ENCODE measurements at regions not wholly inside any gene's neighbourhood (a gene's known extent, or its start where the extent isn't known, plus 50 kb on each side); places are given as distances from the start of the nearest gene placed in this dataset.
"Not testable (repeated sequence)": the region's sequence is repeated elsewhere in the genome, so short reads cannot be mapped to it uniquely, and the experiment has no call there.

DNA sequence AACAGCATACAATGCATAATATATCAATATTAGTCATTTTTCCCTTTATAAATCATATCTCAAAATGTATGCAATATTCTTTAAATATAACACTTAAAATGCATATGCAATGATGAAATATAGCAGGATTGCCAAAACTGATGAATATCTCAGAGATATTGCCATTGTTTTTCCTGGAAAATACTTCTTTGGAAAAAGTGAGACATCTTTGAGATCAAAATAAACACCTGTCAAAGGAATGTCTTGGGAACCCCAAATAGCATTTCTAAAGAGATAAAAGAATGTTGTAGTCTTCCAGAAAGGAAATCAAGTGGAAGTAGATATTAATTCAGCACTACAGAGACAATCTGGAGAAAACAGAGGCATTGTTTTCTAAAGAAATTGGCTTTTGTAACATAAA is 457.8 kb upstream of the UBE2E2 start:
- no peak for DNase-seq (ENCODE audit: low spot score)

DNA sequence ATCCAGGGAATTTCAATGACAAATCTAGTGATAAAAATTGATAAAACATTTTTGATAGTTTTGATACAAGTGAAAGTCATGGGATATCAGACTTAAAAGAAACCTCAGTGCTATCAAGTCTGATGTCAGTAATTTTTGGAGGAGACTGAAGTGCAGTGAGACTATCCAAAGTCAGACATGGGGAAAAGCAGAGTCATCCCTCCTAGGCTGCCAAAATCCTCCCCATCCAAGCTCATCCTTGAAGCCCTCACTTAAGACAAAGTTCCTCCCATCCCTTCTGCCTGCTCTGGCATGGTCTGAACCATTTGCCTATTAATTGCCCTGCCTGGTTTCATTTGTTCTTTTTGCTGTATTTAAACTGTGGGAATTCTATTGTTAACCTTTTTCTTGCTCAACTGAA is 456.9 kb upstream of the UBE2E2 start:
- no peak for DNase-seq (ENCODE audit: low spot score)

- no peak for DNase-seq (ENCODE audit: low spot score)
Measured at GRCh38 chr3:22748453-22749045, 454.6 kb upstream of the UBE2E2 start.

DNA sequence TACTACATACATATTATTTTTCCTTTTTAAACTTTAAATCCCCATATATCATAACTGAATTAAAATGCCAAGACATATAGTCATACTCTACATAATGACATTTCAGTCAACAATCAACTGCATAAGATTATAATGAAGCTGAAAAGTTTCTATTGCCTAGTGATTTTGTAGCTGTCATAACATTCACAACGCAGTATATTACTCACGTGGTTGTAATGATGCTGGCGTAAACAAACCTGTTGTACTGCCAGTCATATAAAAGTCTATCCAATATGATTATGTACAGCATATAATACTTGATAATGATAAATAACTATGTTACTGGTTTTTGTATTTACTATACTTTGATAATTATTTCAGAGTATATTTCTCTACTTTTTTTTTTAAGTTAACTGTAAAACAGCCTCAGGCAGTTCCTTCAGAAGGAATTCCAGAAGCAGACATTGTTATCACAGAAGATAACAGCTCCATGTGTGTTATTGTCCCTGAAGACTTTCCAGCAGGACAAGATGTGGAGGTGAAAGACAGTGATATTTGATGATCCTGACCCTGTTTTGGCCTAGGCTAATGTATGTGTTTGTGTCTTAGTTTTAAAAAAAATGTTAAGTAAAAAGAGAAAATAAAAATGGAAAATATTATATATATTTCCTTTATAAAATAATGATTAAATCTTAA is 443.4 kb upstream of the UBE2E2 start:
- DNase-seq (ENCODE audit: low spot score): no peak

DNA sequence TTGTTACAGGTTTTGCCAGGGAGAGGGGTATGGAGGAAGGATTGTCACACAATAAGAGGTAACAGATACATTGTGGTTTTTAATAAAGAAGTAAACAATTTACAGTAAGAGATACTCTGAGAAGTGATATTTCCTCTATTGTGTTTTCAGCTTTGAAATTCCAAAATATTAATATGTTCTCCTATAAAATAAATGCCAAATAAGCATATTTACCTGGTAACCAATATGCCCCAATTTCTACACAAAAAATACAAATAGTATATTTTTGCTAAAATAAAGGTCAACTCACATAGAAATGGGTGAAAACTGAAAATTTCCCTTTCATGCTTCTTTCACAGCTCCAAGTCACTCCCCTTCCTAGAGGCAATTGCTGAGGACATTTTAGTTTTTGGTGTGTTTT is 437.4 kb upstream of the UBE2E2 start:
- DNase-seq (ENCODE audit: low spot score): no peak

GRCh38 chr3:22777834-22778233 is 425.3 kb upstream of the UBE2E2 start:
- DNase-seq (ENCODE audit: low spot score): no peak

DNA sequence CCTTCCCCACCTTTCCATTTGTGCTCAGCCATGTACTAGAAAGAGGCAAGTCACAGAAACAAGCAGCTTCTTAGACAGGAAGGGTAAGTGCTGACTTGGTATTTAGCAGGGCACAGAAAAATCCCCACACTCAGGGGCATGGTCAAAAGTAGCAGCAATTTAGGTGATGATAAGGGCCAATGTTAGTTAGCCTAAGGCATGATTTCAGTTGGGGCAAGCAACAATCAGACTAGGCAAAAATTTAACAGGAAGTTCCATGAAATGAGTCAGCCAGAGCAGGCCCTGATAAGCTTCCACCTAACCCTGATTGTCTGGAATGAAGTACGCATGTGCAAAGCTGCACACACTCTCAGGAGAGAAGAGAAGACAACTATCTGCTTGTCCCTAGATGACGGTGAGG is 423.4 kb upstream of the UBE2E2 start:
- no peak for DNase-seq (ENCODE audit: low spot score)

- no peak for DNase-seq (ENCODE audit: low spot score)
Measured at GRCh38 chr3:22792533-22792932, 410.6 kb upstream of the UBE2E2 start.

DNA sequence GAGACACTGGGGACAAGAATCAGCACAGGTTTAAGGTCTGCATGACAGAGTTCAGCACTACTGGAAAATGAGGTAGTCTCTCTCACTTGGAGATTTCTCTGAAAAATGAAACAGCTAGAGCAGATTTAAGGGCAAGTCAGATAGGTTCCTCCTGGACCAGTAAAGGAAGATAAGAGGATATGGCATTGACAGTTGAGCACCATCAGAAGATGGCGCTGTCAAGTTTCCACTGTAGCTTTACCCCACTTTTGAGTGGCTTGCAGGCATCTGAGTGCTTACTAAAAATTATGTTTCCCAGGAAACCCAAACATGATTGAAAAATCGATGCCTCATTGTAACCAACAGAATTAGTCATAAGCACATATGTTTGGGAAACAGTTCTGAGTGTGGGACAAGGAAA is 407.2 kb upstream of the UBE2E2 start:
- DNase-seq (ENCODE audit: low spot score): no peak

DNA sequence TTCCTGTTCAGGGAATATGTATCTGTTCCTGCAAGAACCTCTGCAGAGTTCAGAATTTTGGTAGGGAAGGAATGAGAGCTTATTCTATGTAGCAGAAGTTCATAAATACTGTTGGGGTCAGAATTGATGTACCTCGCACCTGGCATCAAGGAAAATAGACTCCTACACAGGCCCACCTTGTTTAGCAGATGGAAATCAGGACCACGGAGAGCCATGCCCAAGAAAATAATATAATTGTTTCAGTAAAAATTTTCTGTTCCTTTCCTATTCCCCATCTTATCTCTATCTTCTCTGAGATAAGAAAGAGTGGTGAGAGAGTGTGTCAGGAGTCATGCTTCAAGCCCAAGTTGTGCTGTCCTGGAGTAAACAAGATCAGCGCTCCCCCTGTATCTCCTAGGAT is 404.7 kb upstream of the UBE2E2 start:
- no peak for DNase-seq (ENCODE audit: low spot score)

DNA sequence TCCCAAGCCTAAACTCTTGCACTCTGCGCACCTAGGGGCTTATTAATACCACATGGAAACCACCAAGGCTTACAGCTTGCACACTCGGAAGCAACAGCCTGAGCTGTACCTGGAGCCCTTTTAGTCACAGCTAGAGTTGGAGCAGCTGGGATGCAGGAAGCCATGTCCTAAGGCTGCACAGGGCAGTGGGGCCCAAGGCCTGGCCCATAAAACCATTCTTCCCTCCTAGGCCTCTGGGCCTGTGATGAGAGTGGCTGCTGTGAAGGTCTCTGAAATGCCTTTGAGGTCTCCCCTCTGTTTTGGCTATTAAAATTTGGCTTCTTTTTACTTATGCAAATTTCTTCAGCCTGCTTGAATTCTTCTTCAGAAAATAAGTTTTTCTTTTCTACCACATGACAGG is 383.9 kb upstream of the UBE2E2 start:
- no peak for DNase-seq (ENCODE audit: low spot score)

- DNase-seq (ENCODE audit: low spot score): no peak
Measured at GRCh38 chr3:22835041-22835440, 368.1 kb upstream of the UBE2E2 start.

- no peak for DNase-seq (ENCODE audit: low spot score)
Measured at GRCh38 chr3:22836131-22836530, 367.0 kb upstream of the UBE2E2 start.

- no peak for DNase-seq (ENCODE audit: low spot score)
Measured at GRCh38 chr3:22843854-22844253, 359.3 kb upstream of the UBE2E2 start.

DNA sequence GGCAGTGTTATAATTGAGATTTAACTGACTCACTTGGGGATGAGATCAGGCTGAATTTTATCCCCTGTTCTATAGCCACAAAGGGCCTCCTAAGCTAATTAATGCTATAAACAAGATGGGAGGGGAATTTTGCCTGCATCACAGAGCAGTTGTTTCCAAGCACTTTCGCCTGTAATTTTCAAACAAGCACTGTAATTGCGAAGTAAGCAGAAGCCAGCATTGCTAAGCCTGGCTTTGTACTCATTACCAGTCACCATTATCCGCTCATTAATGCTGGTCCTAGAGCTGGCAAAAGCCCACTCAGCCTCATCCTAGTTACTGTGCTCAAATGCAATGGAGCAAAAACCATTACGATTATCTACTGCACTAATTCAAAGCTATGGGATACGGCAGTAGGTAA is 356.6 kb upstream of the UBE2E2 start:
- DNase-seq (ENCODE audit: low spot score): no peak

GRCh38 chr3:22849583-22849982 is 353.5 kb upstream of the UBE2E2 start:
- DNase-seq (ENCODE audit: low spot score): not testable (repeated sequence)

DNA sequence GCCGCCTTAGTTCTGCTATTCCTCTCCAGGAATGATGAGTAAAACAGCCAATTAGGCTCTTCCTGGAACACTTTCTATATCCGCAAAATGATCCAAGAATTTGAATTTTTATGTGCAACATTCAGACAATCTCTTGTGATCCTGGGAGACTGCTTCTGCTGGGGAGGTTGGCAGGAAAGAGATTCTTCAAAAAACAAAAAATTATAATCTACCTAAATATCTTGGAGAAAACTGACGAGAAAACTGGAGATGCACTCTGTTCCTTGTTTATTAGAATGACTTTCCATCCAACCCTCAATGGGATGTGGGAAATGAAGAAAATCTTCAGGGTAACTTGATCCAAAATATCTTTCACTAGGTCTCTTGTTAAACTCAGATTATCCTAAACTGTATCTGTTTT is 346.3 kb upstream of the UBE2E2 start:
- no peak for DNase-seq (ENCODE audit: low spot score)

GRCh38 chr3:22858486-22858885 is 344.6 kb upstream of the UBE2E2 start:
- no peak for DNase-seq (ENCODE audit: low spot score)

- DNase-seq (ENCODE audit: low spot score): no peak
Measured at GRCh38 chr3:22859618-22860017, 343.5 kb upstream of the UBE2E2 start.

DNA sequence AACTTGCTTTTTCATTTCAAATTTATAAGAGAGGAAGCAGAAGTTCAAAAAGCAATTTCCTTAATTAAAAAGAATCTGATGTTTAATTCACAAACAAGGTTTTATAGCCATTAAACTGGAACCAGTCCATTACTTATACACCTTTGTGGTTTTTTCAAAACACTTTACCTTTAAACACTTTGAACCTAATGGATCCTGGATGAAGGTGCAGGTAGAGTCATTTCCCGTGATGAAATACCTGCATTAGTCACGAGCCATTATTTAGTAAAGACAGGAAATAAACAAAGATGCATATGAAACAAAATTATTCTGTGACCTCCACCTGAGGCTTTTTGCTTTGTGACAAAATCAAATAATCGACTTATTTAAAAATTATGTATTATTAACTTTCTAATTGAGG is 341.7 kb upstream of the UBE2E2 start:
- no peak for DNase-seq (ENCODE audit: low spot score)

DNA sequence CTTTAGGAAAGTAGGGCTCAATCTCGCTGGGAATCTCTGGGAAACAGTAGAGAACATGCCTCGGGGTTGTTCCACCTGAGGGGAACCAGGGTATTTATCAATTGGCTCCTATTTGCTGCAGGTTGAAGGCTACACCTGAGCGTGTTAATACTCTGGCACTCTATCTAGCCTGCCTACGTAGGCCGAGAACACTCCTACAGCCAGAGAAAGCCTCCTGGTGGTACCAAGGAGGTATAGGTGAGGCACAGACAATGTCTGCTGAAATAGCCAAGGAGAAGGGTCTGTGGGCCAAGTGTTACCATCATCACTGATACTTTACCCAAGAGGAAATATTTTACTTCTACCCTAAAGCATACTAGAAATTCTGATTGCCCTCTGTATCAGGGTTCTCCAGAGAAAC is 341.0 kb upstream of the UBE2E2 start:
- DNase-seq (ENCODE audit: low spot score): no peak

DNA sequence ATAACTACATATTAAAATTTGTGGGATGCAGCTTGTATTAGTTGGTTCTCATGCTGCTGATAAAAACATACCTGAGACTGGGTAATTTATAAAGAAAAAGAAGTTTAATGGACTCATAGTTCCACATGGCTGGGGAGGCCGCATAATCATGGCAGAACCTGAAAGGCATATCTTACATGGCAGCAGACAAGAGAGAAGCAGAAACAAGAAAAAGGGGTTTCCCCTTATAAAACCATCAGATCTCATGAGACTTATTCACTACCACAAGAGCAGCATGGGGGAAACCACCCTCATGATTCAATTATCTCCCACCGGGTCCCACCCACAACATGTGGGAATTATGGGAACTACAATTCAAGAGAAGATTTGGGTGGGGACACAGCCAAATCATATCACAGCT is 320.3 kb upstream of the UBE2E2 start:
- not testable (repeated sequence) for DNase-seq (ENCODE audit: low spot score)

- no peak for DNase-seq (ENCODE audit: low spot score)
Measured at GRCh38 chr3:22885039-22885438, 318.1 kb upstream of the UBE2E2 start.

All from HT-29 (cell line).